ELF-1 (cell line): ENCODE measurements at regions not wholly inside any gene's neighbourhood (a gene's known extent, or its start where the extent isn't known, plus 50 kb on each side); places are given as distances from the start of the nearest gene placed in this dataset.
A peak's percentile ranks its signal among the peaks of the same experiment; 100 is the strongest.

Experiments used
- DNase-seq: peaks from one replicate; pipeline ENCODE4 v3.0.0-alpha.2; 2016; ENCODE audit warnings: low read depth, low spot score

- no peak for DNase-seq
Observed at GRCh38 chr2:66691031-66691965, 256.4 kb downstream of the MEIS1 start.

GRCh38 chr2:66692521-66693054, 257.7 kb downstream of the MEIS1 start:
- DNase-seq, result no peak

GRCh38 chr2:66693076-66693965, 258.4 kb downstream of the MEIS1 start:
- DNase-seq, result no peak

GRCh38 chr2:66694087-66694860, 259.3 kb downstream of the MEIS1 start:
- peak; percentile 46 for DNase-seq

GRCh38 chr2:66695226-66695735, 260.4 kb downstream of the MEIS1 start:
- no peak for DNase-seq

GRCh38 chr2:66696374-66696773, 261.4 kb downstream of the MEIS1 start:
- no peak for DNase-seq

GRCh38 chr2:66696886-66697285, 262.0 kb downstream of the MEIS1 start:
- no peak for DNase-seq

- no peak for DNase-seq
Observed at GRCh38 chr2:66697366-66697765, 262.4 kb downstream of the MEIS1 start.

- DNase-seq, result no peak
Observed at GRCh38 chr2:66698091-66698490, 263.2 kb downstream of the MEIS1 start.

GRCh38 chr2:66698576-66699239, 263.8 kb downstream of the MEIS1 start:
- DNase-seq, result no peak

GRCh38 chr2:66699416-66699792, 264.5 kb downstream of the MEIS1 start:
- DNase-seq, result no peak

GRCh38 chr2:66699793-66700676, 265.1 kb downstream of the MEIS1 start:
- DNase-seq, result peak; percentile 73

GRCh38 chr2:66700677-66701066, 265.7 kb downstream of the MEIS1 start:
- no peak for DNase-seq

- no peak for DNase-seq
Observed at GRCh38 chr2:66701251-66701650, 266.3 kb downstream of the MEIS1 start.

GRCh38 chr2:66701656-66702055, 266.7 kb downstream of the MEIS1 start:
- no peak for DNase-seq

- DNase-seq, result no peak
Observed at GRCh38 chr2:66702301-66702700, 267.4 kb downstream of the MEIS1 start.

GRCh38 chr2:66704786-66705185, 269.9 kb downstream of the MEIS1 start:
- no peak for DNase-seq

GRCh38 chr2:66714610-66715009, 279.7 kb downstream of the MEIS1 start:
- DNase-seq, result no peak

GRCh38 chr2:66717218-66717905, 282.4 kb downstream of the MEIS1 start:
- no peak for DNase-seq
